A673 (cell line): ENCODE measurements at regions not wholly inside any gene's neighbourhood (a gene's known extent, or its start where the extent isn't known, plus 50 kb on each side); places are given as distances from the start of the nearest gene placed in this dataset.

Source experiments
- EZH2 ChIP-seq: fragments of 200-600 bp; sonication (generic); IDR thresholded peaks from 2 replicates; pipeline ENCODE4 v1.6.1; 2017; ENCODE audit warnings: borderline replicate concordance, low read depth, mild to moderate bottlenecking, mixed read lengths, antibody characterized with exemption, low read length; ENCODE audit not compliant: poor library complexity, severe bottlenecking
- TF ChIP-seq, protein P1 (sequence below): fragments of 300-800, 200-600 bp; sonication (generic); conservative IDR thresholded peaks from 2 replicates; pipeline ENCODE4 v1.5.1; 2017; ENCODE audit warnings: low read depth, mild to moderate bottlenecking, antibody characterized with exemption, low read length, moderate library complexity, mixed read lengths

DNA sequence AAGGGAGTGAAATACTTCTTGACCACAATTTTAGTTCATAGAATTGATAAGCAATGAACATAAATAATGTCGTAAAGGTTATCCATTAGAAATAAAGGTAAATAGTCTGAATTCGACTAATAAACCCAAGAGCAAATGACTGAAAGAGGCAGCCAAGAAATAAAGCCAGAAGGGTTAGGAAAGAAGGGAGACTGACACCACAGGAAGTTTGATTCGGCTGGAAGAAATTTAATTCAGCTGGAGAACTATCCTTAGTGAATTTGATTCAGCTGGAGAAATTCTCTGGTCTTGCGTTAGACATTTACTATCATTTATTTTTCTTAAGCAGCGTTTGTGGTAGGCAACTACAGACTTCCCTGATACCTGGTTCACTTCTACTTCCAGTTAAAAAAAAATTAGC is 429.6 kb downstream of the PID1 start:
- TF ChIP-seq, protein P1, sequence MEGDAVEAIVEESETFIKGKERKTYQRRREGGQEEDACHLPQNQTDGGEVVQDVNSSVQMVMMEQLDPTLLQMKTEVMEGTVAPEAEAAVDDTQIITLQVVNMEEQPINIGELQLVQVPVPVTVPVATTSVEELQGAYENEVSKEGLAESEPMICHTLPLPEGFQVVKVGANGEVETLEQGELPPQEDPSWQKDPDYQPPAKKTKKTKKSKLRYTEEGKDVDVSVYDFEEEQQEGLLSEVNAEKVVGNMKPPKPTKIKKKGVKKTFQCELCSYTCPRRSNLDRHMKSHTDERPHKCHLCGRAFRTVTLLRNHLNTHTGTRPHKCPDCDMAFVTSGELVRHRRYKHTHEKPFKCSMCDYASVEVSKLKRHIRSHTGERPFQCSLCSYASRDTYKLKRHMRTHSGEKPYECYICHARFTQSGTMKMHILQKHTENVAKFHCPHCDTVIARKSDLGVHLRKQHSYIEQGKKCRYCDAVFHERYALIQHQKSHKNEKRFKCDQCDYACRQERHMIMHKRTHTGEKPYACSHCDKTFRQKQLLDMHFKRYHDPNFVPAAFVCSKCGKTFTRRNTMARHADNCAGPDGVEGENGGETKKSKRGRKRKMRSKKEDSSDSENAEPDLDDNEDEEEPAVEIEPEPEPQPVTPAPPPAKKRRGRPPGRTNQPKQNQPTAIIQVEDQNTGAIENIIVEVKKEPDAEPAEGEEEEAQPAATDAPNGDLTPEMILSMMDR, result no peak
- no peak for TF ChIP-seq EZH2
